HG02885 (cell line): ENCODE measurements at regions not wholly inside any gene's neighbourhood (a gene's known extent, or its start where the extent isn't known, plus 50 kb on each side); places are given as distances from the start of the nearest gene placed in this dataset.
"Not testable (repeated sequence)": the region's sequence is repeated elsewhere in the genome, so short reads cannot be mapped to it uniquely, and the experiment has no call there.

Source experiments
- ATAC-seq: cut with Tn5 transposase; IDR thresholded peaks from one replicate; pipeline ENCODE4 v1.9.1; 2021; ENCODE audit warnings: mild to moderate bottlenecking; ENCODE audit not compliant: unreplicated experiment, poor library complexity

GRCh38 chr2:65602603-65603235 lies 170.3 kb upstream of the SPRED2 start:
- no peak for ATAC-seq

- not testable (repeated sequence) for ATAC-seq
Measured at GRCh38 chr2:65600871-65601270, 168.5 kb upstream of the SPRED2 start.

GRCh38 chr2:65600351-65600750 lies 168.0 kb upstream of the SPRED2 start:
- not testable (repeated sequence) for ATAC-seq

- no peak for ATAC-seq
Measured at GRCh38 chr2:65599693-65600092, 167.3 kb upstream of the SPRED2 start.

- ATAC-seq: no peak
Measured at GRCh38 chr2:65598996-65599395, 166.6 kb upstream of the SPRED2 start.

GRCh38 chr2:65598264-65598663 lies 165.9 kb upstream of the SPRED2 start:
- ATAC-seq: no peak

GRCh38 chr2:65595630-65596029 lies 163.2 kb upstream of the SPRED2 start:
- no peak for ATAC-seq

- no peak for ATAC-seq
Measured at GRCh38 chr2:65594150-65594549, 161.8 kb upstream of the SPRED2 start.

- ATAC-seq: no peak
Measured at GRCh38 chr2:65589667-65590066, 157.3 kb upstream of the SPRED2 start.

- no peak for ATAC-seq
Measured at GRCh38 chr2:65587779-65588178, 155.4 kb upstream of the SPRED2 start.

GRCh38 chr2:65586516-65586915 lies 154.1 kb upstream of the SPRED2 start:
- ATAC-seq: no peak

GRCh38 chr2:65583061-65583460 lies 150.7 kb upstream of the SPRED2 start:
- ATAC-seq: no peak

- no peak for ATAC-seq
Measured at GRCh38 chr2:65582364-65582763, 150.0 kb upstream of the SPRED2 start.

- ATAC-seq: no peak
Measured at GRCh38 chr2:65580824-65581223, 148.4 kb upstream of the SPRED2 start.

GRCh38 chr2:65579506-65580235 lies 147.3 kb upstream of the SPRED2 start:
- no peak for ATAC-seq

- ATAC-seq: no peak
Measured at GRCh38 chr2:65577654-65578053, 145.3 kb upstream of the SPRED2 start.

- no peak for ATAC-seq
Measured at GRCh38 chr2:65576861-65577601, 144.6 kb upstream of the SPRED2 start.

- no peak for ATAC-seq
Measured at GRCh38 chr2:65576278-65576677, 143.9 kb upstream of the SPRED2 start.

GRCh38 chr2:65574993-65575392 lies 142.6 kb upstream of the SPRED2 start:
- ATAC-seq: no peak

GRCh38 chr2:65568656-65569440 lies 136.4 kb upstream of the SPRED2 start:
- ATAC-seq: not testable (repeated sequence)

- ATAC-seq: no peak
Measured at GRCh38 chr2:65566617-65567016, 134.2 kb upstream of the SPRED2 start.
